Large intestine (tissue), 3 donors: ENCODE measurements at regions not wholly inside any gene's neighbourhood (a gene's known extent, or its start where the extent isn't known, plus 50 kb on each side); places are given as distances from the start of the nearest gene placed in this dataset.
A peak's percentile ranks its signal among the peaks of the same experiment; 100 is the strongest.

ENCODE experiments used
- DNase-seq, 2 donors: peaks; one replicate each; pipeline versions ENCODE4 v3.0.0 to v3.0.0-alpha.2; 2013
- H3K27ac ChIP-seq: one replicate; pipeline ENCODE4 v1.5.1; 2013; ENCODE audit warnings: low read length
- H3K27me3 ChIP-seq: 2 replicates; pipeline ENCODE4 v1.6.1; 2013; ENCODE audit warnings: low read length; ENCODE audit not compliant: control insufficient read depth, insufficient read depth
- H3K36me3 ChIP-seq: 2 replicates; pipeline ENCODE4 v1.6.1; 2013; ENCODE audit warnings: low read length; ENCODE audit not compliant: control insufficient read depth, insufficient read depth
- H3K4me1 ChIP-seq: one replicate; pipeline ENCODE4 v1.6.1; 2013; ENCODE audit warnings: low read length; ENCODE audit not compliant: control insufficient read depth, insufficient read depth
- H3K4me3 ChIP-seq: one replicate; pipeline ENCODE4 v1.5.1; 2013; ENCODE audit warnings: low read length
- H3K9me3 ChIP-seq: one replicate; pipeline ENCODE4 v1.6.1; 2013; ENCODE audit warnings: mild to moderate bottlenecking, low read depth, low read length, moderate library complexity; ENCODE audit not compliant: control insufficient read depth
- WGBS: methylation state at CpG from one replicate; pipeline ENCODE4 v1.1.5; 2013; ENCODE audit warnings: low lambda C conversion rate; ENCODE audit not compliant: insufficient coverage; 5-methylcytosine and 5-hydroxymethylcytosine counted together

DNA sequence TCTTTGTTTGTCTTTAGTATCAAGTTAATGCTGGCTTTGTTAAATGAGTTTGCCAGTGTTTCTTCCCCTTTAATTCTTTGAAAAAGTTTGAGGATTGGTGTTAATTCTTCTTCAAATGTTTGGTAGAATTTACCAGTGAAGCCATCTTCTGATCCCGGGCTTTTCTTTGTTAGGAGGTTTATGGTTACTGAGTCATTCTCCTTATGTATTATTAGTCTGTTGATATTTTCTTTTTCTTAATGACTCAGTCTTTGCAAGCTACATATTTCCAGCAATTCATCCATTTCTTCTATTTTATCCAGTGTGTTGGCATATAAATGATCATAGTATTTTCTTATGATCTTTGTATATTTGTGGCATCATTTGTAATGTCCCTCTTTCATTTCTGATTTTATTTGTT is 74.5 kb upstream of the SPINK5 start:
- H3K4me3 ChIP-seq: no peak overlapping the region
- H3K36me3 ChIP-seq: no peaks in the 10 kb centered on the region
- 20% methylated on average over 1 of the region's 1 CpG for WGBS
- no peaks in the 10 kb centered on the region for H3K27me3 ChIP-seq
- no peaks in the 10 kb centered on the region for H3K4me1 ChIP-seq
- DNase-seq: no peak
- no peaks in the 10 kb centered on the region for H3K9me3 ChIP-seq
- H3K27ac ChIP-seq: no peak overlapping the region

DNA sequence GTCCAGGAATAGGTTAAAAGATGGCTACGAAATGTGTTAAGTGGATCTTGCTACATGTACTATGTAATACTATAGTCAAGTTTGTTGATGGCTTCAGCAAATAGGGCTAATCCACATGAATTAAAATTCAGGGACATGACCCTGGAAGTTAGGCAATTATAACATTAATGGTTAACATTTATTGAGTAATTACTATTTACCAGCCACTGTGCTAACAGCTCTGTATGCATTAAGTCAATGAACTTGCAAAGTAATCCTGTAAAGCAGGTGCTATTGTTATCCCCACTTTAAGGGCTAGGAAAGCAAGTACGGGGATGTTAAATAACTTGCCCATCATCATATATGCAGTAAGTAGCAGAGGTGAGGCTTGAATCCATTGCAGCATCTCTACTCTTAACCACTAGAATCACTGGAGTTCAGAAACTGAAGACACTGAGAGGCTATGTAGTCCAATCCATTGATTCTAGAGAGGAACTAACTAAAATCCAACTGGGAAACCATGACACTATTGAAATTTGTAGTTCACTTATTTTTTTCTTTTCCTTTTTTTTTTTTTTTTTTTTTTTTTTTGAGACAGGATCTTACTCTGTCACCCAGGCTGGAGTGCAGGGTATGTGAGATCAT is 77.5 kb upstream of the SPINK5 start:
- peak in 1 of 2 donors; percentile 58 for DNase-seq
- H3K4me1 ChIP-seq: no peaks in the 10 kb centered on the region
- H3K36me3 ChIP-seq: no peaks in the 10 kb centered on the region
- 40% methylated on average over 1 of the region's 2 CpGs for WGBS
- no peak overlapping the region for H3K27ac ChIP-seq
- H3K4me3 ChIP-seq: no peak overlapping the region
- no peaks in the 10 kb centered on the region for H3K27me3 ChIP-seq
- no peaks in the 10 kb centered on the region for H3K9me3 ChIP-seq

DNA sequence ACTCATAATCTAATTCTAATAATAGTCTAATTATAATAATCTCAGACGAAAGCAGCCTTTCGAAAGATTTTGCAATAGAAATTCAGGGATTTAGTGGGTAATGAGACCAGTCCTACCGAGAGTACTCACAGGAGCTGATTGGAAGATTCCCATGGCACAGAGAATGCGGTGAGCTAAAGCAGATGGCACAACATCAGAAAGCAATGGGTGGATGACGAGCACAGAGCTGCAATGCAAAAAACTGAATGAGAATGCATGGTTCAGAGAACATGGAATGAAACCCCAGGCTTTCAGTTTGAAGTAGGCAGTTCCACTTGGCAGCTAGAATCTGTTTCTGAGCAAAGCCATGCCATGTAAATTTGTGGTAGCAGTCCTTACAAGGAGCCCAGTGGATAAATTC is 78.2 kb upstream of the SPINK5 start:
- 80% methylated on average over 1 of the region's 5 CpGs for WGBS
- H3K27me3 ChIP-seq: no peaks in the 10 kb centered on the region
- H3K9me3 ChIP-seq: no peaks in the 10 kb centered on the region

DNA sequence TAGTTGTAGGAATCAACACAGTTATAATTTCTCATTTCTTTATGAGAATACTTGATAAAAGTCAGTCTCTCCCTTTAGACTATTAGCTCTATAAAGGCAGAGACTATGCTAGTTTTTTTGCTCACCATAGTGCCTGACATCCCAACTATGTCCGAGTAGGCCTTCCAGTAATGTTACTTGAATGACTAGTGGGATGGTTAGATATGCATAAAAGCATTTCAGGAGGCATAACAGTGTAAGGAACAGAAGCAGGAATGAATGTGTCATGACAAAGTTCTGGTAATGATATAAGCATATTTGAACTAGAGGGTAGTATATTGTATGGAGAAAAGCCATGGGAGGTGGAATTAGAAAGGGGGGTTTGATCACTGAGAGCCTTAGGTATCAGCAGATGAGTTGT is 77.4 kb upstream of the C5orf46 start:
- no CpG with 5 or more reads among the region's 1 CpG for WGBS
- DNase-seq: no peak
- H3K36me3 ChIP-seq: no peaks in the 10 kb centered on the region
- no peaks in the 10 kb centered on the region for H3K4me1 ChIP-seq
- H3K27ac ChIP-seq: no peak overlapping the region
- no peaks in the 10 kb centered on the region for H3K27me3 ChIP-seq
- no peak overlapping the region for H3K4me3 ChIP-seq
- no peaks in the 10 kb centered on the region for H3K9me3 ChIP-seq

More for the DNA sequence above, 78.2 kb upstream of the SPINK5 start:
- no peak for DNase-seq
- H3K36me3 ChIP-seq: no peaks in the 10 kb centered on the region
- H3K4me1 ChIP-seq: no peaks in the 10 kb centered on the region
- H3K4me3 ChIP-seq: no peak overlapping the region
- no peak overlapping the region for H3K27ac ChIP-seq

DNA sequence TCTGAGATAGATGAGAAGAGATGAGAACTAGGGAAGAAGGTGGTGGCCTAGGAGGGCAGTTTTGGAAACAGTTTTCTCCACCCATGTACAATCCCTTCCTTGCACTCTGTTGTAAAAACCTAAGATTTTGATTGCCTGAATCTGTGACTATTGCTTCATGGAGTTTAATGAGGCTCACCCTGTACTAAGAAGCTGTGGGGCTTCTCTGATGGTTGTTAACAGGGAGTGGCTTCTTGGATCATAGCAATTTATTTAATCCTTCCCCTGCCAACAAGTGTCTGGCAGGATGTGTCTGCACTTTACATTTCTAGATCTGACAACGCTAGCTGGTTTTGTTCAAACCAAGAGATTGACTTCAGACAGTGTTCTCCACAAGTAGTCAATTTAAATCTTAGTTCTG is 74.7 kb upstream of the C5orf46 start:
- DNase-seq: no peak
- Histone ChIP-seq H3K9me3 (no peaks in the 10 kb centered on the region), H3K4me1 (no peaks in the 10 kb centered on the region), H3K4me3 (no peak overlapping the region), H3K36me3 (no peaks in the 10 kb centered on the region), H3K27me3 (no peaks in the 10 kb centered on the region), H3K27ac (no peak overlapping the region)
- no CpG with 5 or more reads among the region's 1 CpG for WGBS

DNA sequence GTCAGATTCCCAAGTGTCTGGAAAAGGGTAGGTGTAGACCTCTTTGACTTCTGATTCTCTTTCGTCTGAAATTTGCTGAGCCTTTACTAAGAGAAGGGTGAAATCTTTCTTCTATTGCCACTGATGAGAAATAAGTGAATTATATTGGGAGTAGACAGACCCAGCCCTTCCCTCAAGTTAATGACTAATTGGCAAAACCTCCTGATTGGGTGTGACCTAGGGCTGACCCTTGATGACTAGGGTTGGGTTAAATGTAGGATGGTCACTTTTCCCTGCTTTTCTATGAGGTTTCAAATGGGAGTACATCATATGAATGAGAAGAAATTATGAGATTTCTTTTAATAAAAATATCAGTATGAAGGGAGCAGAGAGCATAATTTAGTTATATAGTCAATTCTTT is 73.4 kb upstream of the C5orf46 start:
- Histone ChIP-seq H3K36me3 (no peaks in the 10 kb centered on the region), H3K4me3 (no peak overlapping the region), H3K4me1 (no peaks in the 10 kb centered on the region), H3K27ac (no peak overlapping the region), H3K9me3 (no peaks in the 10 kb centered on the region), H3K27me3 (no peaks in the 10 kb centered on the region)
- no peak for DNase-seq
- WGBS: no CpG with 5 or more reads among the region's 1 CpG

DNA sequence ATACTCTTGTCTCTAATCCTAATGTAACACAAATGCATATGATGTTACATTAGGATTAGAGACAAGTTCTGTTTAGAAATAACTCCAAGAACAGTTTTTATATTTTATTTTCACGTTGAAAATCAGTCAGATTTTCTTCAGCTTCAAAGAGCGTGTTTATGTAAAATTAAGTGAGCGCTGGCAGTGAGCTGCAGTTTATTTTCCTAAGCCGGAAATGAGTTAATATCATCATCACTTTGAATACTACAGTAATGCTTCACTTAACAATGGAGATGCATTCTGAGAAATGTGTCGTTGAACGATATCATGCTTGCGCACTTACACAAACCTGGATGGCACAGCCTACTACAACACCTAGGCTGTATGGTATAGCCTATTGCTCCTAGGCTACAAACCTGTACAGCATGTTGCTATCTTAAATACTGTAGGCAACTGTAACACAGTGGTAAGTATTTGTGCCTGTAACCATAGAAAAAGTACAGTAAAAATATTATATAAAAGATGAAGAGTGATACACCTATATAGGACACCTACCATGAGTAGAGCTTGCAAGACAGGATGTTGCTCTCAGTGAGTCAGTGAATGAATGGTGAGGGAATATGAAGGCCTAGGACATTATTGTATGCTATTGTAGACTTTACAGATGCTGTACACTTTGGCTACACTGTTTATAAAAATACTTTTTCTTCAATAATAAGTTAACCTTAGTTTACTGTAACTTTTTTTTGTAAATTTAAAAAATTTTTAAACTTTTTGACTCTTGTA is 65.9 kb upstream of the C5orf46 start:
- H3K27ac ChIP-seq: no peak overlapping the region
- H3K27me3 ChIP-seq: no peaks in the 10 kb centered on the region
- no peaks in the 10 kb centered on the region for H3K9me3 ChIP-seq
- no peak overlapping the region for H3K4me3 ChIP-seq
- H3K4me1 ChIP-seq: no peaks in the 10 kb centered on the region
- H3K36me3 ChIP-seq: no peaks in the 10 kb centered on the region
- 60% methylated on average over 1 of the region's 7 CpGs for WGBS
- no peak for DNase-seq

DNA sequence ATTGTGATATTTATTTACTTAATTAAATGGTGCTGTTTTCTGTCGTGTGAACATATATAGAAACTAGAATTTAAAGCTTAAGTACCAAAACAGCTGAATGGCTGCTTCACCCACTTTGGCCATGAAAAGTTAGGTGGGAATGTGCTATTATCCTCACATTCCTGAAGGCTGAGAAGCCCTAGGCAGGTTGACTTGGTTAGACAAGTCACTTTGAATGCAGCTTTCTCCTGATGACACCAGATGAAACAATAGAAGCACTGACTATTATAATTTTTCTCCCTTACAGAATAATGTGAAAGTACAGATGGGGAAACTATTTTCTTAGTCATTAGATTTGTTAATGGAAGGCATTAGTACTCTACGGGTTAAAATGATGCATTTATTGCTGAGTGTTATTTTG is 65.1 kb upstream of the C5orf46 start:
- no peak for DNase-seq
- Histone ChIP-seq H3K4me3 (no peak overlapping the region), H3K27me3 (no peaks in the 10 kb centered on the region), H3K4me1 (no peaks in the 10 kb centered on the region), H3K9me3 (no peaks in the 10 kb centered on the region), H3K27ac (no peak overlapping the region), H3K36me3 (no peaks in the 10 kb centered on the region)
- 90% methylated on average over 2 of the region's 2 CpGs for WGBS

DNA sequence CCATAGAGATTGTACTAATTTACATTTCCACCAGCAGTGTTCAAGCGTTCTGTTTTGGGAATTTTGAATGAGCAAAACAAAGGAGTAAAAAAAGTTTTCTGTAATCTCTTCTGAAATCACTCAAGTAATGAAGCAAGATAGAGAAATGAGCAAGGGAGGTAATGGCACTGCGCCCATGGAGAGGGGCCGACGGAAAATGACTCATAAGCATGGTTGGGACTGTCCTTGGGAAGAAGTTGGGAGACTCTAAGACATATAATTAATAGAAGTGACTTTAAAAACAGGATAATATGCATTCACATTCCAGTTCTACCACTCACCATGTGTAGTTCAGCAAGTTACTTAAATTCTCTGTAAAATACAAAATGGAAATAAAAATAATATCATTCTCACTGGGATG is 62.5 kb upstream of the C5orf46 start:
- Histone ChIP-seq H3K27ac (no peak overlapping the region), H3K4me1 (peaks cover 4% of the 10 kb centered on the region), H3K9me3 (no peaks in the 10 kb centered on the region), H3K27me3 (no peaks in the 10 kb centered on the region), H3K4me3 (no peak overlapping the region), H3K36me3 (no peaks in the 10 kb centered on the region)
- WGBS: 100% methylated on average over 1 of the region's 4 CpGs
- DNase-seq: no peak

DNA sequence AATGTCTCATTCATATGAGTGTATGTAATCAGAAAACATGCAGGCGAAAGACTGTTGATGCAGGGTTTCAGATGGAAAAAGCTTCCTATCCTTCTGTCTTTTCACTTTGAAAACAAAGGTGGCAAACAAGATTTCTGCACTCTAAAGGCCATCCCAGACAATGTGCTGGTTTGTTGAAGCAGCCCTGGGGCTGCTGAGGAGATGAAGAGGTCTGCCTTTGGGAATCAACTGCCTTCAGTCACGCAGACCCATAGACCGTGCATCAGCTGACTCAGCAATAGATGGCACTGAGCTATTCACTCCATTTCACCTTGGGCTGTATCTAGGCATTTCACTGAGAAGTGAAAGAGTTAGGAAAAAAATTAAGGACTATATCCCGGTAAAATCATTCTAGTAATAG is 60.5 kb upstream of the C5orf46 start:
- Histone ChIP-seq H3K27ac (no peak overlapping the region), H3K4me3 (no peak overlapping the region), H3K4me1 (peaks cover 4% of the 10 kb centered on the region), H3K36me3 (no peaks in the 10 kb centered on the region), H3K27me3 (no peaks in the 10 kb centered on the region), H3K9me3 (no peaks in the 10 kb centered on the region)
- no CpG with 5 or more reads among the region's 4 CpGs for WGBS
- no peak for DNase-seq

DNA sequence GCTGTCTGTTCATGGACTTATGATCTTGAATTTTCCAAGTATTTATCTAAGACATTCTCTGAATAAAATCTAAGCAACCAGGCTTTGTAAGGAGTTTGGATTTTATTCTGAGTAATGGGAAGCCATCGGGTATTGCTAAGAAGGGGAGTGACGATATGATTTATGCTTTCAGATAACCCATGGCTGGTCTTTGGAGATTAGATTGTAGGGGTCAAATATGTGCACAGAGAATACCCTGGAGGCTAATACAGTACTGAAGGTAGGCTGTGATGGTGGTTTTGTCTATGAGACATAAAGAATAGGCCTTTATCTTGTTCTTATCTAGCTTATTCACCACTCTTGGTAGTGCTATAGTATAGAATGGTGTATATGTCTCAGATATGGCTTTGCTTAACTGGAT is 60.0 kb upstream of the C5orf46 start:
- Histone ChIP-seq H3K36me3 (no peaks in the 10 kb centered on the region), H3K4me1 (peaks cover 4% of the 10 kb centered on the region), H3K27me3 (no peaks in the 10 kb centered on the region), H3K9me3 (no peaks in the 10 kb centered on the region), H3K27ac (no peak overlapping the region), H3K4me3 (no peak overlapping the region)
- 20% methylated on average over 1 of the region's 2 CpGs for WGBS
- DNase-seq: no peak
